Heart left ventricle (tissue), 13 donors: ENCODE measurements at regions not wholly inside any gene's neighbourhood (a gene's known extent, or its start where the extent isn't known, plus 50 kb on each side); places are given as distances from the start of the nearest gene placed in this dataset.

Source experiments
- POLR2A ChIP-seq, 2 donors: fragments of 450-650 bp; IDR thresholded peaks; one replicate each; pipeline ENCODE4 v1.6.1; 2017; ENCODE audit warnings: antibody characterized with exemption in 2 of 2, mild to moderate bottlenecking in 2 of 2, moderate library complexity in 2 of 2
- TF ChIP-seq, protein P1 (sequence below), 12 donors: fragments of 200-600 bp; sonication (generic) in 4 of 12; IDR thresholded peaks; one replicate each; pipeline versions ENCODE4 v1.5.0 to v1.8.0; 2018 to 2022; ENCODE audit warnings: antibody characterized with exemption in 12 of 12, mild to moderate bottlenecking in 5 of 12
- donor health status: ischemic (EF 13 %, LVEDD 7.1; RV severe dilation, severe dysfunction).
- donor health status: DM: no; HTN: yes; CAD: no.
- donor health status: DM: no; HTN: no; CAD: no.
- donor health status: ischemic (EF 25% LVEDD 6.9; RV normal size, moderate dysfunction).
- donor health status: ischemic (EF 25% LVEDD 5.7; RV mildly dilated, moderate dysfunction).
- donor health status: ischemic (EF 35%, LVEDD 5.7; RV mildly dilated, moderate dysfunction).
- donor health status: nonischemic (EF 11% LVEDD 7.7; RV severe dilation, severe dysfunction).
- donor health status: DM: yes; HTN: yes; CAD: no.
- donor health status: PGD.
- donor health status: ischemic (EF 29% LVEDD 5.4; RV normal size, mild dysfunction).
- donor health status: nonischemic (EF 23%, LVEDD 6.1; RV moderate dilation, normal function).

DNA sequence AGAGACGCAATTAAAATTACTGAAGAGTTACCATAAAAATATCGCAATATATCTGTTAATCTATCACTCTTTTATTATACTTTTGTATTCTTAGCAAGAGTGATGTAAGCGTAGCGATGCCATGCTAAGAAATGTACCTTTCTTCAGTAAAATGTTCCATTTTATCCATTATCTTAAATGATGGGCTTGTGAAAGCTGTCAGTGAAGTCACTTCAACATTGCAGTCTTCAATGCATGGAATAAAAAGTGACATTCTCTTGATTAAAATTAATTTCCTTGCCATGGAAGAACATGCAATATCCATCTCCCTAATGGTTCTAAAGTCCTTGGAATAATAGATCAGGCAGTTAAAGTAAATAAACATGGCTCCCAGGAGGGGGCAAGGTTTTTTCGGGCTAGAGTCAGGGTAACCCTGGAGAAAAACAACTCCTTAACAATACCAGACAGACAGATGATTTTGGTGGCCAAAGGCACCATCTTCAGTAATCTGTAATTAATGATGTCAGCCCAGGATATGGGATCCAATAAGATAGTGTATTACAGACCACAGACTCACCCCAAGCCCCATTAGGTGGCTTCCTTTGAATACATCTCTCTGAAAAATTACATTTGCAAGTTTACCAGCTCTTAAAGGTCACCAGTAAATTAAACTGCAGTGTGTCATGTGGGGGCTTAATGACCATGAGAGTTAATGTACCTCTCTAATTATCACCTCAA lies 677.1 kb downstream of the DTWD2 start:
- TF ChIP-seq, protein P1, sequence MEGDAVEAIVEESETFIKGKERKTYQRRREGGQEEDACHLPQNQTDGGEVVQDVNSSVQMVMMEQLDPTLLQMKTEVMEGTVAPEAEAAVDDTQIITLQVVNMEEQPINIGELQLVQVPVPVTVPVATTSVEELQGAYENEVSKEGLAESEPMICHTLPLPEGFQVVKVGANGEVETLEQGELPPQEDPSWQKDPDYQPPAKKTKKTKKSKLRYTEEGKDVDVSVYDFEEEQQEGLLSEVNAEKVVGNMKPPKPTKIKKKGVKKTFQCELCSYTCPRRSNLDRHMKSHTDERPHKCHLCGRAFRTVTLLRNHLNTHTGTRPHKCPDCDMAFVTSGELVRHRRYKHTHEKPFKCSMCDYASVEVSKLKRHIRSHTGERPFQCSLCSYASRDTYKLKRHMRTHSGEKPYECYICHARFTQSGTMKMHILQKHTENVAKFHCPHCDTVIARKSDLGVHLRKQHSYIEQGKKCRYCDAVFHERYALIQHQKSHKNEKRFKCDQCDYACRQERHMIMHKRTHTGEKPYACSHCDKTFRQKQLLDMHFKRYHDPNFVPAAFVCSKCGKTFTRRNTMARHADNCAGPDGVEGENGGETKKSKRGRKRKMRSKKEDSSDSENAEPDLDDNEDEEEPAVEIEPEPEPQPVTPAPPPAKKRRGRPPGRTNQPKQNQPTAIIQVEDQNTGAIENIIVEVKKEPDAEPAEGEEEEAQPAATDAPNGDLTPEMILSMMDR (IDR thresholded peaks at IDR 0.05), result no peak
- no peak for TF ChIP-seq POLR2A (IDR thresholded peaks at IDR 0.05)
